ENCODE measurements at regions not wholly inside any gene's neighbourhood (a gene's known extent, or its start where the extent isn't known, plus 50 kb on each side); places are given as distances from the start of the nearest gene placed in this dataset.

DNA sequence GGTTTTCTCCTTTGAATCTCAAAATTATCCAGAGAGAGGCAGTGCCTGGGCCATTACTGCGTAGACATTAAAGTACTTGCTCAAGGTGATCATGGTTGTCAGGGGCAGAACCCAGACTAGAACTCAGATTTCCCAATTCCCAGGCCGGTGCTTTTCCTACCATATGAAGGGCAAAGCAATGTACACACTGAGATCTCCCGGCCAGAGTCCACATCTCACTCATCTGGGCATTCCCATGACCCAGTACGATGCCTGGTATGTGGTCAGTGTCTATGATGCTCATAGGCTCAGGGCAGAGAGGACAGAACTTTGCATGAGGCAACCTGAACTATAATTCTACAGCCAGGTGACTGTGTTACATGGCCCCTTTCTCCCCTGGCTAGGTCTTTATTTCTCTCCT is 531.4 kb downstream of the TDRD15 start:
- TF ChIP-seq POLR2A (IDR thresholded peaks at IDR 0.05; ENCODE audit: low read depth, low read length) (no peak), POLR2AphosphoS5 (IDR thresholded peaks at IDR 0.05; ENCODE audit: low read depth, low read length) (no peak), TAF1 (IDR thresholded peaks at IDR 0.05; ENCODE audit: low read depth, low read length) (no peak), POU2F2 (IDR thresholded peaks at IDR 0.05; ENCODE audit: low read depth, low read length) (no peak), SPI1 (IDR thresholded peaks at IDR 0.05; ENCODE audit: low read depth, low read length) (no peak)
